ENCODE measurements at regions not wholly inside any gene's neighbourhood (a gene's known extent, or its start where the extent isn't known, plus 50 kb on each side); places are given as distances from the start of the nearest gene placed in this dataset.

GRCh38 chr12:89176676-89177075 lies 175.6 kb downstream of the DUSP6 start:
- peaks cover 20% of the 10 kb centered on the region for H3K4me1 Mint-ChIP-seq
- no peak overlapping the region for H3K27ac Mint-ChIP-seq
- ChIA-PET POLR2A (interaction anchor here (0.5 kb wide), 1 partner anchor 37 kb away, joined by 5 read pairs; no protein-coding TSS in a partner anchor), CTCF (interaction anchor here (0.6 to 0.9 kb wide), 2 partner anchors 142 to 176 kb away, joined by 3 to 4 read pairs; partner anchors contain the start of gene DUSP6)
- no peak overlapping the region for H3K4me3 Mint-ChIP-seq
- H3K36me3 Mint-ChIP-seq (ENCODE audit: low read depth) = peaks cover 14% of the 10 kb centered on the region
- no peaks in the 10 kb centered on the region for H3K27me3 Mint-ChIP-seq
- peaks cover 11% of the 10 kb centered on the region for H3K9me3 Mint-ChIP-seq
- no peak for DNase-seq

- Mint-ChIP-seq H3K4me1 (no peaks in the 10 kb centered on the region), H3K36me3 (ENCODE audit: low read depth) (peaks cover 12% of the 10 kb centered on the region), H3K4me3 (no peak overlapping the region), H3K27ac (no peak overlapping the region), H3K9me3 (peaks cover 11% of the 10 kb centered on the region), H3K27me3 (no peaks in the 10 kb centered on the region)
- POLR2A ChIA-PET = no interaction called here
- CTCF ChIA-PET = no interaction called here
- no peak for DNase-seq
Observed at GRCh38 chr12:89173678-89174077, 178.6 kb downstream of the DUSP6 start.

GRCh38 chr12:89173096-89173495 lies 179.2 kb downstream of the DUSP6 start:
- POLR2A ChIA-PET = no interaction called here
- no peak overlapping the region for H3K27ac Mint-ChIP-seq
- H3K27me3 Mint-ChIP-seq = no peaks in the 10 kb centered on the region
- peaks cover 10% of the 10 kb centered on the region for H3K9me3 Mint-ChIP-seq
- CTCF ChIA-PET = no interaction called here
- H3K4me1 Mint-ChIP-seq = no peaks in the 10 kb centered on the region
- DNase-seq = no peak
- H3K36me3 Mint-ChIP-seq (ENCODE audit: low read depth) = peaks cover 12% of the 10 kb centered on the region
- H3K4me3 Mint-ChIP-seq = no peak overlapping the region

GRCh38 chr12:89172224-89172623 lies 180.1 kb downstream of the DUSP6 start:
- CTCF ChIA-PET = no interaction called here
- no peak for DNase-seq
- no peak overlapping the region for H3K27ac Mint-ChIP-seq
- no peak overlapping the region for H3K4me3 Mint-ChIP-seq
- POLR2A ChIA-PET = no interaction called here
- no peaks in the 10 kb centered on the region for H3K27me3 Mint-ChIP-seq
- peaks cover 2% of the 10 kb centered on the region for H3K4me1 Mint-ChIP-seq
- peaks cover 8% of the 10 kb centered on the region for H3K9me3 Mint-ChIP-seq
- peaks cover 12% of the 10 kb centered on the region for H3K36me3 Mint-ChIP-seq (ENCODE audit: low read depth)

- H3K4me1 Mint-ChIP-seq = peaks cover 18% of the 10 kb centered on the region
- H3K36me3 Mint-ChIP-seq (ENCODE audit: low read depth) = peaks cover 14% of the 10 kb centered on the region
- DNase-seq = no peak
- H3K4me3 Mint-ChIP-seq = no peak overlapping the region
- no peak overlapping the region for H3K27ac Mint-ChIP-seq
- POLR2A ChIA-PET = no interaction called here
- peaks cover 8% of the 10 kb centered on the region for H3K9me3 Mint-ChIP-seq
- H3K27me3 Mint-ChIP-seq = no peaks in the 10 kb centered on the region
- CTCF ChIA-PET = interaction anchor here (0.6 to 1.6 kb wide), 3 partner anchors 12 to 48 kb away, joined by 3 to 6 read pairs (median 4); no protein-coding TSS in a partner anchor
Observed at GRCh38 chr12:89169321-89169720, 183.0 kb downstream of the DUSP6 start.

- no peak overlapping the region for H3K4me3 Mint-ChIP-seq
- peaks cover 18% of the 10 kb centered on the region for H3K4me1 Mint-ChIP-seq
- H3K36me3 Mint-ChIP-seq (ENCODE audit: low read depth) = peaks cover 17% of the 10 kb centered on the region
- H3K27me3 Mint-ChIP-seq = no peaks in the 10 kb centered on the region
- CTCF ChIA-PET = interaction anchor here (0.9 to 1.7 kb wide), 3 partner anchors 11 to 16 kb away, joined by 3 to 4 read pairs (median 3); no protein-coding TSS in a partner anchor
- POLR2A ChIA-PET = no interaction called here
- DNase-seq = no peak
- H3K27ac Mint-ChIP-seq = no peak overlapping the region
- H3K9me3 Mint-ChIP-seq = peaks cover 8% of the 10 kb centered on the region
Observed at GRCh38 chr12:89167986-89168385, 184.3 kb downstream of the DUSP6 start.

- CTCF ChIA-PET = interaction anchor here (1.5 kb wide), 1 partner anchor 15 kb away, joined by 5 read pairs; no protein-coding TSS in a partner anchor
- no peak for DNase-seq
- Mint-ChIP-seq H3K36me3 (ENCODE audit: low read depth) (peaks cover 7% of the 10 kb centered on the region), H3K4me3 (no peak overlapping the region), H3K4me1 (peaks cover 18% of the 10 kb centered on the region), H3K27ac (no peak overlapping the region), H3K27me3 (no peaks in the 10 kb centered on the region), H3K9me3 (peaks cover 2% of the 10 kb centered on the region)
- POLR2A ChIA-PET = no interaction called here
Observed at GRCh38 chr12:89166525-89166934, 185.8 kb downstream of the DUSP6 start.

- DNase-seq = no peak
- H3K36me3 Mint-ChIP-seq (ENCODE audit: low read depth) = peaks cover 7% of the 10 kb centered on the region
- ChIA-PET CTCF (interaction anchor here (0.5 to 1.5 kb wide), 2 partner anchors 9 to 14 kb away, joined by 4 to 5 read pairs; no protein-coding TSS in a partner anchor), POLR2A (no interaction called here)
- no peak overlapping the region for H3K27ac Mint-ChIP-seq
- H3K4me1 Mint-ChIP-seq = peaks cover 18% of the 10 kb centered on the region
- no peak overlapping the region for H3K4me3 Mint-ChIP-seq
- H3K27me3 Mint-ChIP-seq = no peaks in the 10 kb centered on the region
- peaks cover 2% of the 10 kb centered on the region for H3K9me3 Mint-ChIP-seq
Observed at GRCh38 chr12:89166121-89166520, 186.2 kb downstream of the DUSP6 start.

- no peak for DNase-seq
- no peak overlapping the region for H3K4me3 Mint-ChIP-seq
- H3K9me3 Mint-ChIP-seq = peaks cover 2% of the 10 kb centered on the region
- H3K36me3 Mint-ChIP-seq (ENCODE audit: low read depth) = peaks cover 7% of the 10 kb centered on the region
- H3K27me3 Mint-ChIP-seq = no peaks in the 10 kb centered on the region
- no peak overlapping the region for H3K27ac Mint-ChIP-seq
- ChIA-PET CTCF (interaction anchor here (0.5 to 1.5 kb wide), 3 partner anchors 10 to 186 kb away, joined by 3 to 5 read pairs (median 4); partner anchors contain the start of gene DUSP6), POLR2A (no interaction called here)
- peaks cover 18% of the 10 kb centered on the region for H3K4me1 Mint-ChIP-seq
Observed at GRCh38 chr12:89165703-89166102, 186.6 kb downstream of the DUSP6 start.

- Mint-ChIP-seq H3K27me3 (no peaks in the 10 kb centered on the region), H3K4me1 (peaks cover 18% of the 10 kb centered on the region), H3K36me3 (ENCODE audit: low read depth) (peaks cover 7% of the 10 kb centered on the region), H3K4me3 (no peak overlapping the region), H3K27ac (no peak overlapping the region), H3K9me3 (peaks cover 2% of the 10 kb centered on the region)
- POLR2A ChIA-PET = no interaction called here
- DNase-seq = no peak
- CTCF ChIA-PET = interaction anchor here (1.5 kb wide), 1 partner anchor 17 kb away, joined by 3 read pairs; no protein-coding TSS in a partner anchor
Observed at GRCh38 chr12:89163918-89164317, 188.4 kb downstream of the DUSP6 start.

GRCh38 chr12:89162589-89163261 lies 189.6 kb downstream of the DUSP6 start:
- Mint-ChIP-seq H3K9me3 (peaks cover 2% of the 10 kb centered on the region), H3K4me1 (peaks cover 18% of the 10 kb centered on the region), H3K36me3 (ENCODE audit: low read depth) (peaks cover 7% of the 10 kb centered on the region), H3K4me3 (no peak overlapping the region), H3K27me3 (no peaks in the 10 kb centered on the region), H3K27ac (no peak overlapping the region)
- POLR2A ChIA-PET = no interaction called here
- CTCF ChIA-PET = interaction anchor here (0.7 to 1.8 kb wide), 3 partner anchors 10 to 70 kb away, joined by 3 to 4 read pairs (median 3); no protein-coding TSS in a partner anchor
- DNase-seq = peak; percentile 35

GRCh38 chr12:89161557-89161956 lies 190.7 kb downstream of the DUSP6 start:
- Mint-ChIP-seq H3K27ac (no peak overlapping the region), H3K9me3 (no peaks in the 10 kb centered on the region), H3K4me1 (peaks cover 23% of the 10 kb centered on the region), H3K4me3 (no peak overlapping the region), H3K27me3 (no peaks in the 10 kb centered on the region), H3K36me3 (ENCODE audit: low read depth) (peaks cover 10% of the 10 kb centered on the region)
- DNase-seq = no peak
- ChIA-PET CTCF (no interaction called here), POLR2A (no interaction called here)

- Mint-ChIP-seq H3K4me1 (peaks cover 24% of the 10 kb centered on the region), H3K27ac (no peak overlapping the region), H3K4me3 (no peak overlapping the region), H3K27me3 (no peaks in the 10 kb centered on the region), H3K36me3 (ENCODE audit: low read depth) (peaks cover 10% of the 10 kb centered on the region), H3K9me3 (no peaks in the 10 kb centered on the region)
- ChIA-PET POLR2A (interaction anchor here (0.5 kb wide), 1 partner anchor 19 kb away, joined by 5 read pairs; no protein-coding TSS in a partner anchor), CTCF (interaction anchor here (1.0 kb wide), 1 partner anchor 71 kb away, joined by 3 read pairs; no protein-coding TSS in a partner anchor)
- DNase-seq = no peak
Observed at GRCh38 chr12:89160716-89161123, 191.6 kb downstream of the DUSP6 start.
